GM10266 (cell line): ENCODE measurements at regions not wholly inside any gene's neighbourhood (a gene's known extent, or its start where the extent isn't known, plus 50 kb on each side); places are given as distances from the start of the nearest gene placed in this dataset.

Source experiments
- DNase-seq: peaks from one replicate; pipeline ENCODE4 v3.0.0; 2012; ENCODE audit errors: extremely low spot score
- TF ChIP-seq, protein P1 (sequence below): IDR thresholded peaks from 2 replicates; pipeline ENCODE4 v1.5.1; 2012; ENCODE audit warnings: mild to moderate bottlenecking, low read depth; ENCODE audit not compliant: control insufficient read depth, insufficient read depth; ENCODE audit errors: missing control alignments

DNA sequence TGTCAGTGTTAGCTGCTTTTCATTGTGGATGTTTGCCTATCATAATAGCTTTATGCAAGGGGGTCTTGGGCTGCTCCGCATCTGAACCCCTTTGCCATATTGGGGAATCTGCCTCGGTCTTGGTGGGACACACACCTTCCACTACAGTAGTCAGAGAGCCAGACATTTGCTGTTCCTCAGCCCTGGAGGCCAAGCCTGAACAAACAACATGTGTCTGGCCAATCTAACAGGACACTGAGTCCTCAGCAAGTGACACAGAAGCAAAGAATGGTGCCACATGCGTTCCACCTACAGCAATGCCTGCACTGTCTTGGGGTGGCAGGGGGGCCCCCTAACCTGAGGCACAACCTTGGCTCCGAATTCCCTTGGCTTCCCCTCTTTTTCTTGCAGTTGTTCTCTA, 243.9 kb downstream of the LY86 start:
- no peak for DNase-seq
- TF ChIP-seq, protein P1, sequence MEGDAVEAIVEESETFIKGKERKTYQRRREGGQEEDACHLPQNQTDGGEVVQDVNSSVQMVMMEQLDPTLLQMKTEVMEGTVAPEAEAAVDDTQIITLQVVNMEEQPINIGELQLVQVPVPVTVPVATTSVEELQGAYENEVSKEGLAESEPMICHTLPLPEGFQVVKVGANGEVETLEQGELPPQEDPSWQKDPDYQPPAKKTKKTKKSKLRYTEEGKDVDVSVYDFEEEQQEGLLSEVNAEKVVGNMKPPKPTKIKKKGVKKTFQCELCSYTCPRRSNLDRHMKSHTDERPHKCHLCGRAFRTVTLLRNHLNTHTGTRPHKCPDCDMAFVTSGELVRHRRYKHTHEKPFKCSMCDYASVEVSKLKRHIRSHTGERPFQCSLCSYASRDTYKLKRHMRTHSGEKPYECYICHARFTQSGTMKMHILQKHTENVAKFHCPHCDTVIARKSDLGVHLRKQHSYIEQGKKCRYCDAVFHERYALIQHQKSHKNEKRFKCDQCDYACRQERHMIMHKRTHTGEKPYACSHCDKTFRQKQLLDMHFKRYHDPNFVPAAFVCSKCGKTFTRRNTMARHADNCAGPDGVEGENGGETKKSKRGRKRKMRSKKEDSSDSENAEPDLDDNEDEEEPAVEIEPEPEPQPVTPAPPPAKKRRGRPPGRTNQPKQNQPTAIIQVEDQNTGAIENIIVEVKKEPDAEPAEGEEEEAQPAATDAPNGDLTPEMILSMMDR = no peak

- no peak for DNase-seq
- TF ChIP-seq, protein P1 = no peak
These were observed 246.1 kb downstream of the LY86 start for GRCh38 chr6:6834356-6835222.

GRCh38 chr6:6835223-6835503, 246.6 kb downstream of the LY86 start:
- DNase-seq = no peak
- TF ChIP-seq, protein P1 = no peak

GRCh38 chr6:6836609-6837406, 248.3 kb downstream of the LY86 start:
- DNase-seq = no peak
- TF ChIP-seq, protein P1 = no peak

DNA sequence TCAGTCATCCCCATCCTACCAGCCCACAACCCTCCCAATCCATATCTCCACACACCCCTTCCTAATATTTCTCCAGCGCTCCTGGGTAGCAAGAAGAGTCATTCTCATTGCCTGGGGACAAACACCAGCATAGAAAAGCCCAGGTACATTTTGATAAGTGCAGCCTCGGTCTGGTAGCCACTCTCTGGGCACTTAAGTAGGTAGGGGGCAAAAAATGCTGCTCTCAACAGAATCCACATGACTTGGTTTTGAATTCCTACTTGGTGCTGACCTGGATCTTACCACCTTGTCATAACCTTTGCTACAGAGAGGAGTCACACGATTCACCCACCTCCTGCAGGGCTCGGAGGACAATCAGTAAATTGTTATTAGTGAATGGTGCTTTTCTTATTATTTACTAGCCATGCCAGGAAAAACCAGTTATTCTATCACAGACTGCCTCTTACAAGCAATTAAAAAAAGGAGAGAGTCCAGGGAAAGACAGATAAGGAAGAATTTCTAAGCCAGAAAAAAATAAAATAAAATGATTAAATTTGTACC, 249.1 kb downstream of the LY86 start:
- TF ChIP-seq, protein P1 = no peak
- no peak for DNase-seq

GRCh38 chr6:6840831-6841291, 252.3 kb downstream of the LY86 start:
- peak; percentile 24 for DNase-seq
- TF ChIP-seq, protein P1 = no peak
